H1 (cell line): ENCODE measurements at regions not wholly inside any gene's neighbourhood (a gene's known extent, or its start where the extent isn't known, plus 50 kb on each side); places are given as distances from the start of the nearest gene placed in this dataset.

Source experiments
- RBBP5 ChIP-seq: IDR thresholded peaks from 2 replicates; pipeline ENCODE4 v1.7.1; 2012; ENCODE audit warnings: low read depth, mild to moderate bottlenecking, inconsistent platforms, low read length, moderate library complexity, borderline replicate concordance
- TF ChIP-seq, protein P1 (sequence below), 3 experiments: IDR thresholded peaks; 1 replicate in 2 of 3; 2 replicates in 1 of 3; pipeline versions ENCODE4 v1.5.1 to v1.6.1; 2011; ENCODE audit warnings: low read length in 3 of 3, mild to moderate bottlenecking in 3 of 3, inconsistent platforms in 2 of 3, low read depth in 1 of 3, moderate library complexity in 1 of 3; ENCODE audit not compliant: insufficient read depth in 1 of 3; ENCODE audit errors: control extremely low read depth in 1 of 3
- TF ChIP-seq, protein P2 (sequence below): IDR thresholded peaks from 2 replicates; pipeline ENCODE4 v1.6.1; 2012; ENCODE audit warnings: low read length, inconsistent platforms

DNA sequence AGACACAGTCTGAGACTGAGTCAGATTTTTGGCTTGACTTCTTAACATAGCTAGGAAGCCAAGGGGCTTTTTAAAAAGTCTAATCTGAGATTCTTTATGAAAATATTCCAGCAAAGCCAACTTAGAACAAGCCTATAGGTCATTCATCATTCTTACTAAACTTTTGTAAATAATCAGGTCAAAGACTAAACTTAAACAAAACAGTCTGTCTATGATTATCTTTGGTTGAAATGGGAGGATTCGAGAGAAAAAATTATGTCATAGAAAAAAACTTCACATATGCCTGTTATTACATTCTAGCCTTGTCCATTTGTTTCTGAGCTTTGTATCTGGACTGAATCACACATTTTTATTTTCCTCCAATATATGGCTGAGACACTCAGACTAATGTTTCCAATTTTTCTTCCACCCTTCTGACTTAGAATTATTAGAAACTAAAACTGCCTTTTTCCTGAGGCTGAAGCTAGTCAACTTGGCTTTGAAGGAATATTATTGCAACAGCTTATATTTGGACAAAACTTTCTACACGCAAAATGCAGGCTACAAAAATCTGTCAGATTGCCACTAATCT lies 83.3 kb downstream of the ETS2 start:
- no peak for TF ChIP-seq RBBP5
- TF ChIP-seq, protein P1, sequence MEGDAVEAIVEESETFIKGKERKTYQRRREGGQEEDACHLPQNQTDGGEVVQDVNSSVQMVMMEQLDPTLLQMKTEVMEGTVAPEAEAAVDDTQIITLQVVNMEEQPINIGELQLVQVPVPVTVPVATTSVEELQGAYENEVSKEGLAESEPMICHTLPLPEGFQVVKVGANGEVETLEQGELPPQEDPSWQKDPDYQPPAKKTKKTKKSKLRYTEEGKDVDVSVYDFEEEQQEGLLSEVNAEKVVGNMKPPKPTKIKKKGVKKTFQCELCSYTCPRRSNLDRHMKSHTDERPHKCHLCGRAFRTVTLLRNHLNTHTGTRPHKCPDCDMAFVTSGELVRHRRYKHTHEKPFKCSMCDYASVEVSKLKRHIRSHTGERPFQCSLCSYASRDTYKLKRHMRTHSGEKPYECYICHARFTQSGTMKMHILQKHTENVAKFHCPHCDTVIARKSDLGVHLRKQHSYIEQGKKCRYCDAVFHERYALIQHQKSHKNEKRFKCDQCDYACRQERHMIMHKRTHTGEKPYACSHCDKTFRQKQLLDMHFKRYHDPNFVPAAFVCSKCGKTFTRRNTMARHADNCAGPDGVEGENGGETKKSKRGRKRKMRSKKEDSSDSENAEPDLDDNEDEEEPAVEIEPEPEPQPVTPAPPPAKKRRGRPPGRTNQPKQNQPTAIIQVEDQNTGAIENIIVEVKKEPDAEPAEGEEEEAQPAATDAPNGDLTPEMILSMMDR (IDR thresholded peaks at IDR 0.05; ENCODE audit: control extremely low read depth in 1 of 3, insufficient read depth in 1 of 3, low read depth in 1 of 3, low read length in 3 of 3), result no peak
- TF ChIP-seq, protein P2, sequence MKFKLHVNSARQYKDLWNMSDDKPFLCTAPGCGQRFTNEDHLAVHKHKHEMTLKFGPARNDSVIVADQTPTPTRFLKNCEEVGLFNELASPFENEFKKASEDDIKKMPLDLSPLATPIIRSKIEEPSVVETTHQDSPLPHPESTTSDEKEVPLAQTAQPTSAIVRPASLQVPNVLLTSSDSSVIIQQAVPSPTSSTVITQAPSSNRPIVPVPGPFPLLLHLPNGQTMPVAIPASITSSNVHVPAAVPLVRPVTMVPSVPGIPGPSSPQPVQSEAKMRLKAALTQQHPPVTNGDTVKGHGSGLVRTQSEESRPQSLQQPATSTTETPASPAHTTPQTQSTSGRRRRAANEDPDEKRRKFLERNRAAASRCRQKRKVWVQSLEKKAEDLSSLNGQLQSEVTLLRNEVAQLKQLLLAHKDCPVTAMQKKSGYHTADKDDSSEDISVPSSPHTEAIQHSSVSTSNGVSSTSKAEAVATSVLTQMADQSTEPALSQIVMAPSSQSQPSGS, result no peak
